ENCODE measurements at regions not wholly inside any gene's neighbourhood (a gene's known extent, or its start where the extent isn't known, plus 50 kb on each side); places are given as distances from the start of the nearest gene placed in this dataset.
A peak's percentile ranks its signal among the peaks of the same experiment; 100 is the strongest.

- no peak for DNase-seq (ENCODE audit: low read depth)
- no peak for TF ChIP-seq CTCF (IDR thresholded peaks at IDR 0.05; ENCODE audit: insufficient read depth, low read depth, low read length, missing control alignments)
- H3K4me3 ChIP-seq (ENCODE audit: low read length) = no peak overlapping the region
Observed at GRCh38 chr5:171629221-171629620, 156.4 kb upstream of the SMIM23 start.

- DNase-seq (ENCODE audit: low read depth) = peak; percentile 66
- H3K4me3 ChIP-seq (ENCODE audit: low read length) = no peak overlapping the region
- TF ChIP-seq CTCF (IDR thresholded peaks at IDR 0.05; ENCODE audit: insufficient read depth, low read depth, low read length, missing control alignments) = peak; percentile 56
Observed at GRCh38 chr5:171629628-171630349, 155.8 kb upstream of the SMIM23 start.

- DNase-seq (ENCODE audit: low read depth) = no peak
- TF ChIP-seq CTCF (IDR thresholded peaks at IDR 0.05; ENCODE audit: insufficient read depth, low read depth, low read length, missing control alignments) = no peak
- no peak overlapping the region for H3K4me3 ChIP-seq (ENCODE audit: low read length)
Observed at GRCh38 chr5:171630350-171631065, 155.1 kb upstream of the SMIM23 start.

GRCh38 chr5:171632616-171633015 is 153.0 kb upstream of the SMIM23 start:
- no peak for TF ChIP-seq CTCF (IDR thresholded peaks at IDR 0.05; ENCODE audit: insufficient read depth, low read depth, low read length, missing control alignments)
- no peak for DNase-seq (ENCODE audit: low read depth)
- no peak overlapping the region for H3K4me3 ChIP-seq (ENCODE audit: low read length)

GRCh38 chr5:171633776-171634470 is 151.7 kb upstream of the SMIM23 start:
- H3K4me3 ChIP-seq (ENCODE audit: low read length) = no peak overlapping the region
- peak; percentile 11 for DNase-seq (ENCODE audit: low read depth)
- TF ChIP-seq CTCF (IDR thresholded peaks at IDR 0.05; ENCODE audit: insufficient read depth, low read depth, low read length, missing control alignments) = no peak

DNA sequence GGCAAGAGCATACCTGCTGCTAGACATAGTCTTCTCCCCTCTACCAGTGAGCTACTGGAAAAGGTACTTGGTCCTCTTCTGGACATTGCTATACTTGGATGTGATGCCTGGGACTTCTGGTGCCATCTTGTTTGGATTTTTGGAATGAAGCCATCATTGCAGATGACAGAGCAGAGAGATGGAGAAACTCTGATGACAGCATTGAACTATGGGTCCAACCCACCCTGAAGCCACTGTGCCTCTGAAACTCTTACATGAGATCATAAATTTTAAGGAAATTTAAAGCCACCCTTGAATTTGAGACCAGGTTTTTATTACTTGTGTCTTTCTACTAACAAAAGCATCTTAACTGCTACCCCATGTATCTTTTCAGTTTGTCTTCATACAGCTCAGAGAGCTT is 151.1 kb upstream of the SMIM23 start:
- TF ChIP-seq CTCF (IDR thresholded peaks at IDR 0.05; ENCODE audit: insufficient read depth, low read depth, low read length, missing control alignments) = no peak
- H3K4me3 ChIP-seq (ENCODE audit: low read length) = no peak overlapping the region
- no peak for DNase-seq (ENCODE audit: low read depth)

Measured in epithelial cell of esophagus (primary cell).